CD14-positive monocyte (primary cell): ENCODE measurements at regions not wholly inside any gene's neighbourhood (a gene's known extent, or its start where the extent isn't known, plus 50 kb on each side); places are given as distances from the start of the nearest gene placed in this dataset.

Experiments used
- DNase-seq, 3 donors: peaks; one replicate each; pipeline ENCODE4 v3.0.0-alpha.2; 2011 to 2022
- H2AFZ ChIP-seq: 2 replicates; pipeline ENCODE4 v1.6.0; 2012; ENCODE audit warnings: mild to moderate bottlenecking, low read depth, low read length, inconsistent platforms; ENCODE audit not compliant: insufficient read depth, poor library complexity, severe bottlenecking
- H3K27ac ChIP-seq, 2 donors: 1 replicate in 1 of 2; 2 replicates in 1 of 2; pipeline ENCODE4 v1.5.1; 2012 to 2013; ENCODE audit warnings: low read length in 2 of 2, control low read depth in 1 of 2, inconsistent platforms in 1 of 2, low read depth in 1 of 2, mild to moderate bottlenecking in 1 of 2
- H3K27me3 ChIP-seq, 2 donors: one replicate each; pipeline versions ENCODE4 v1.6.0 to v1.6.1; 2011 to 2013; ENCODE audit warnings: low read length in 2 of 2; ENCODE audit not compliant: control insufficient read depth in 2 of 2, insufficient read depth in 2 of 2
- H3K36me3 ChIP-seq, 2 donors: replicated peaks in 1 of 2; 1 replicate in 1 of 2; 2 replicates in 1 of 2; pipeline versions ENCODE4 v1.5.1 to v1.6.1; 2012 to 2013; ENCODE audit warnings: low read length in 2 of 2, control low read depth in 1 of 2, inconsistent platforms in 1 of 2, mild to moderate bottlenecking in 1 of 2; ENCODE audit not compliant: insufficient read depth in 2 of 2, control insufficient read depth in 1 of 2
- H3K4me1 ChIP-seq, 2 donors: 1 replicate in 1 of 2; 2 replicates in 1 of 2; pipeline versions ENCODE4 v1.5.1 to v1.6.1; 2012 to 2013; ENCODE audit warnings: low read length in 2 of 2, control low read depth in 1 of 2, inconsistent platforms in 1 of 2, mild to moderate bottlenecking in 1 of 2, moderate library complexity in 1 of 2; ENCODE audit not compliant: insufficient read depth in 2 of 2, control insufficient read depth in 1 of 2
- H3K4me2 ChIP-seq: replicated peaks from 2 replicates; pipeline ENCODE3; 2012; ENCODE audit warnings: low read length, moderate library complexity, mild to moderate bottlenecking; ENCODE audit not compliant: poor library complexity, severe bottlenecking; ENCODE audit errors: extremely low read depth
- H3K4me3 ChIP-seq, 3 experiments: fragments of 200-600 bp in 1 of 3; sonication (generic) in 1 of 3; replicated peaks in 1 of 3; 1 replicate in 2 of 3; 2 replicates in 1 of 3; pipeline ENCODE4 v1.5.1; 2011 to 2013; ENCODE audit warnings: low read length in 3 of 3, mild to moderate bottlenecking in 3 of 3, control low read depth in 2 of 3, low read depth in 2 of 3, inconsistent platforms in 1 of 3, moderate library complexity in 1 of 3
- H3K79me2 ChIP-seq: 2 replicates; pipeline ENCODE4 v1.6.0; 2012; ENCODE audit warnings: mild to moderate bottlenecking, control low read depth, inconsistent platforms, low read length, moderate library complexity; ENCODE audit not compliant: insufficient read depth
- H3K9ac ChIP-seq: 2 replicates; pipeline ENCODE4 v1.6.0; 2017; ENCODE audit warnings: low read length, mild to moderate bottlenecking; ENCODE audit not compliant: insufficient read depth, poor library complexity, severe bottlenecking
- H3K9me3 ChIP-seq, 2 donors: replicated peaks in 1 of 2; 1 replicate in 1 of 2; 2 replicates in 1 of 2; pipeline versions ENCODE4 v1.5.1 to v1.6.1; 2012 to 2013; ENCODE audit warnings: low read length in 2 of 2, control low read depth in 1 of 2; ENCODE audit not compliant: control insufficient read depth in 1 of 2, insufficient read depth in 1 of 2
- H4K20me1 ChIP-seq: 2 replicates; pipeline ENCODE4 v1.6.0; 2012; ENCODE audit warnings: mild to moderate bottlenecking, low read length, control low read depth, moderate library complexity; ENCODE audit not compliant: insufficient read depth
- H3K27ac Mint-ChIP-seq, 7 donors: one replicate each; pipeline ENCODE4 v1.8.0; 2020; ENCODE audit warnings: mild to moderate bottlenecking in 7 of 7, mixed read lengths in 7 of 7, moderate library complexity in 6 of 7, inconsistent platforms in 2 of 7
- H3K27me3 Mint-ChIP-seq, 3 donors: one replicate each; pipeline ENCODE4 v1.8.0; 2021 to 2022; ENCODE audit warnings: low read depth in 3 of 3, mild to moderate bottlenecking in 3 of 3, mixed read lengths in 3 of 3, moderate library complexity in 3 of 3, inconsistent platforms in 1 of 3
- H3K36me3 Mint-ChIP-seq, 2 donors: one replicate each; pipeline ENCODE4 v1.8.0; 2020; ENCODE audit warnings: mixed read lengths in 2 of 2, inconsistent platforms in 1 of 2, mild to moderate bottlenecking in 1 of 2
- H3K4me1 Mint-ChIP-seq: one replicate; pipeline ENCODE4 v1.8.0; 2020; ENCODE audit warnings: mild to moderate bottlenecking, mixed read lengths
- H3K4me3 Mint-ChIP-seq, 2 donors: one replicate each; pipeline ENCODE4 v1.8.0; 2020; ENCODE audit warnings: mild to moderate bottlenecking in 2 of 2, mixed read lengths in 2 of 2, moderate library complexity in 1 of 2
- H3K9me3 Mint-ChIP-seq, 7 donors: one replicate each; pipeline ENCODE4 v1.8.0; 2020 to 2022; ENCODE audit warnings: mixed read lengths in 7 of 7, mild to moderate bottlenecking in 6 of 7, moderate library complexity in 6 of 7, inconsistent platforms in 2 of 7
- CTCF ChIP-seq: fragments of 200-600 bp; IDR thresholded peaks from one replicate; pipeline ENCODE4 v1.8.0; 2022; ENCODE audit warnings: antibody characterized with exemption, mild to moderate bottlenecking
- intact Hi-C, 2 donors: fragments of 100-400 bp; cut with micrococcal nuclease; formaldehyde crosslinking; loops; one replicate each; pipeline versions ENCODE4 v1.15.0 to v1.15.1; 2023

GRCh38 chr5:30150231-30150630, 1043.3 kb upstream of the CDH6 start:
- no peak overlapping the region for H3K27ac ChIP-seq
- Mint-ChIP-seq H3K36me3 (no peaks in the 10 kb centered on the region), H3K9me3 (peaks cover 0 to 7% (median 2%) of the 10 kb centered on the region in 7 donors), H3K27ac (no peak overlapping the region), H3K4me3 (no peak overlapping the region), H3K27me3 (no peaks in the 10 kb centered on the region), H3K4me1 (no peaks in the 10 kb centered on the region)
- no peak overlapping the region for H3K4me3 ChIP-seq
- no peak overlapping the region for H3K9ac ChIP-seq
- no peak for TF ChIP-seq CTCF
- no peak overlapping the region for H2AFZ ChIP-seq
- H3K4me1 ChIP-seq = no peaks in the 10 kb centered on the region
- no peak overlapping the region for H3K4me2 ChIP-seq
- H3K36me3 ChIP-seq = no peaks in the 10 kb centered on the region
- no peaks in the 10 kb centered on the region for H3K27me3 ChIP-seq
- no peaks in the 10 kb centered on the region for H4K20me1 ChIP-seq
- peaks cover 3 to 5% of the 10 kb centered on the region in 2 donors for H3K9me3 ChIP-seq
- intact Hi-C loops = no loop called here
- H3K79me2 ChIP-seq = no peaks in the 10 kb centered on the region
- no peak for DNase-seq

- Mint-ChIP-seq H3K36me3 (no peaks in the 10 kb centered on the region), H3K27me3 (no peaks in the 10 kb centered on the region), H3K4me1 (no peaks in the 10 kb centered on the region), H3K4me3 (no peak overlapping the region), H3K27ac (no peak overlapping the region), H3K9me3 (peaks cover 0 to 7% (median 2%) of the 10 kb centered on the region in 7 donors)
- no peak overlapping the region for H3K4me2 ChIP-seq
- intact Hi-C loops = no loop called here
- no peak overlapping the region for H3K27ac ChIP-seq
- no peak overlapping the region for H3K4me3 ChIP-seq
- peaks cover 3 to 5% of the 10 kb centered on the region in 2 donors for H3K9me3 ChIP-seq
- no peak overlapping the region for H3K9ac ChIP-seq
- H3K4me1 ChIP-seq = no peaks in the 10 kb centered on the region
- no peaks in the 10 kb centered on the region for H4K20me1 ChIP-seq
- no peak for TF ChIP-seq CTCF
- no peak overlapping the region for H2AFZ ChIP-seq
- H3K27me3 ChIP-seq = no peaks in the 10 kb centered on the region
- no peaks in the 10 kb centered on the region for H3K36me3 ChIP-seq
- DNase-seq = no peak
- H3K79me2 ChIP-seq = no peaks in the 10 kb centered on the region
These were observed 1044.0 kb upstream of the CDH6 start for GRCh38 chr5:30149526-30149925.
